T1000 (cell line): ENCODE measurements at regions not wholly inside any gene's neighbourhood (a gene's known extent, or its start where the extent isn't known, plus 50 kb on each side); places are given as distances from the start of the nearest gene placed in this dataset.
"Not testable (repeated sequence)": the region's sequence is repeated elsewhere in the genome, so short reads cannot be mapped to it uniquely, and the experiment has no call there.

Source experiments
- DNase-seq: peaks from one replicate; lab custom pipeline; 2025; ENCODE audit warnings: mixed read lengths; lab: John Stamatoyannopoulos, UW

DNA sequence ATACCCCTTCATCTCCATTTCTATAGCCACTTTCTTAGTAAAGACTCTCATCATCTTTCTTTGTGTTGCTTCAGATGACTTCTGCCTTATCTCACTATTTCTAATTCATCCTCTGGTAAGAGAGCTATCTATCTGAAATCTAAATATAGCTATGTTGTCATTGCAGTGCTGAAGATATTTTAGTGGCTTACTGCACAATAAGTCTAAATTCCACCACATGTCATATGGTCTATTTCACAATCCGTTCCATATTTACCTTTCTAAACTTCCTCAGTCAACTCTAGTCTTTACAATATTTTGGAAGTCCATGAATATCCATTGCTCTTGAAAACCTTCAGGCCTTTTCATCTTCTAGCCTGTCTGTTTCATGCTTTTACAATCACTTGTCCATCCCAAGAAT is 465.1 kb upstream of the SLC10A2 start:
- DNase-seq = no peak

DNA sequence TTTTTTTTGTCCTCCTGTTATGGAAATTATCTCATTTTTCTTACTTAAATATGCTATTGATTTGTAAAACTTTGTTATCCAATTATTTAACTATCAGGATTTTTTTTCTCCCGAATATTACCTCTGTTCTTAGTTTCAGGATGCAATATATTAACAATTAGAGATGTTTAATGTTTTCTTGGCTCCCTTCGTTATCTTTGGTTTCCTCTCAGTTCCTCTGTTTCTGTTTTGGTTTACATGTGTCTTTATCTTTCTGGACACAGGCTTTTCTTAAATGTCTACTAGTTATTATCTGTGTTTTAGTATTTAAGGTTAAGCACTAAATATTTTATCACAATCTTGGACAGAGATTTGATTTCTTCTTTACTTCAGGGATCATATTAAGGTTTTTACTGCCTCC is 462.2 kb upstream of the SLC10A2 start:
- DNase-seq = no peak

DNA sequence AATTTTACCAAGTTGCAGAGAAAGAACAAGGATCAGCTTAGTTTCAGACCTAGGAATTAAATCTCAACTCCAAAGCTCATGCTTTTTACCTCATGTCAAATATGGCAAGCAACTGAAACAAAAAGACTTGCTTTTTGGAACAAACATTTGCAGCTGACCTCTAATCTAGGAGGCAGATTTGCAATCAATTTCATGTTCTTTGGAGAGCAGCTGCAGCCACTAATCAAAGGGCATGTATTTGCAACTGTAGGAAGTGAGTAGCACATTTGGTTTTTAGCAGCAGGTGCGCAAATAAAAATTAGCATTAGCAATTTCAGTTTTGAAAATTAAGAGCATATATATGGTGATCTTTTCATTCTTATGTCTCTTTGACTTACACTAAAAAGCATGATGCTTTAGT is 459.3 kb upstream of the SLC10A2 start:
- DNase-seq = no peak

DNA sequence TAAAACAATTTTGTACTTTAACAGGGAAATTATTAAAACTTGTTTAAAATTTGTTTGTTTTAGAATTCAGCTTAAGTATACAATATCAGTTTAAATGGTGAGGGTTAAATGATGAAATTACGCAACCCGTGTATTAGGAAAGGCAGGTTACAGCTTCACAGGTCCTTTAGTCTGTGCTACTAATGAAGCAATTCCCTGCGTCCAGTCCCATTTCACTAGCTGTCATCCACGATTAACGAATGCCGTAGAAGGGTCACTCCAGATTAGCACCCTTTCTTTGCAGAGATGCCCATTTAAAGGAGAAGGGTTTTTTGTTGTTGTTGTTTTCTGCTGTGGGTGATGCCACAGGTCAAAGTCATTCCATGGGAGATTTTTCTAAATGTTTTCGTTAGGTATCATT is 457.6 kb upstream of the SLC10A2 start:
- no peak for DNase-seq

DNA sequence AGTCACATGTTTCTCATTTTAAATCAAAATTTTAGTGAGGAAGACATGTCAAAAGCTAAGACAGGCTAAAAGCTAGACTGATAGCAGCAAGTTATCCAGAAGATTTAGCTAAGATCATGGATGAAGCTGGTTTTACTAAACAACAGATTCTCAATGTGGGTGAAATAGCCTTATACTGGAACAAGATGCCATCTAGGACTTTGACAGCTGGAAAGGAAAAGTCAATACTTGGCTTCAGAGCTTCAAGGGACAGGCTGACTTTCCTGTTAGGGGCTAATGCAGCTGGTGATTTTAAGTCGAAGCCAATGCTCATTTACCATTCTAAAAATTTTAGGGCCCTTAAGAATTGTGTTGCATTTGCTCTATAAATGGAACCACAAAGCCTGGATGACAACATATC is 455.3 kb upstream of the SLC10A2 start:
- DNase-seq = no peak

DNA sequence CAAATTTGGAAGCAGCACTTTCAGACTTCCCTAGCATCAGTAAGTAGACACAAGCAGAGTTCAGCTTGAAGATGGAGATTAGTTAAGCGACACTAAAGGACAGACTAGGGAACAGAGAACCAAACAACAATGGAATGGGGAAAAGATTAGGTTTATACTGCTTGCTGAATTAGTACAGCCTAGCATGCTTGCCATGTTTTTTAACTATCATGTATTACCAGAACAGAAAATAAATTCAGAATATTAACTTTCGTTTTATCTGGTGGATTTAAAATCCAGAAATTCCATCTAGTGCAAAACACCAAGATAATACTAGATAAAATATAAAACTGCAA is 451.5 kb upstream of the SLC10A2 start:
- DNase-seq = no peak

DNA sequence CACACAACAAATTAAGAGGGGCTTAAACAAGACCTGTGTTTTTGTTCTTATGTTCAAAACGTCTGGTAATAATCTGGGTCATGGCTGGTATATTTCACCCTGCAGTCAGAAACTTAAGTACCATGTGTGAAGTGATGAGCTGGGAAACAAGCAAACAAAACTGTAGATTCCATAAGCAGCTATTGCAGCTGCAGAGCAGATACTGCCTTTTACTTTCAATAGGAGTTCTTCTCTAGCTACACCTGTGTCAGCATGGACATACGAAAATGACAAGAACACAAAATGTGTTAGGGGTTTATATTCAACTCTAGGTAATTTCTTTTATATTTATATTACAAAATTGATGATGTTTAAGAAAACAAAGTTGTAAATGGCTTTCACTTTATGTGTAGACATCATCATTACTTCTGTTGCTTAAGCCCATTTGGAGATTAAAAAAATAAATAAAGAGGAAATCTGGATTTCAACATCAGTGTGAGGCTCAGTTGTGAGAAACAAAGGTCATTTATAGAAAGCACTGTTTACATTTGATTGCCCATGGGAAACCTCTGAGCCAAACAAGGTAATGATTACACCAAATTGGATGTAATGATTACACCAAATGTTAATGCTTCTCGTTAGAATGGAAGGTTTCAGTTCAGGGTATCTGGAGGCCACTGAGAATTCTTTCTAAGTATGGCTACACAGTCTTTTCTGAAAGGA is 451.0 kb upstream of the SLC10A2 start:
- no peak for DNase-seq

DNA sequence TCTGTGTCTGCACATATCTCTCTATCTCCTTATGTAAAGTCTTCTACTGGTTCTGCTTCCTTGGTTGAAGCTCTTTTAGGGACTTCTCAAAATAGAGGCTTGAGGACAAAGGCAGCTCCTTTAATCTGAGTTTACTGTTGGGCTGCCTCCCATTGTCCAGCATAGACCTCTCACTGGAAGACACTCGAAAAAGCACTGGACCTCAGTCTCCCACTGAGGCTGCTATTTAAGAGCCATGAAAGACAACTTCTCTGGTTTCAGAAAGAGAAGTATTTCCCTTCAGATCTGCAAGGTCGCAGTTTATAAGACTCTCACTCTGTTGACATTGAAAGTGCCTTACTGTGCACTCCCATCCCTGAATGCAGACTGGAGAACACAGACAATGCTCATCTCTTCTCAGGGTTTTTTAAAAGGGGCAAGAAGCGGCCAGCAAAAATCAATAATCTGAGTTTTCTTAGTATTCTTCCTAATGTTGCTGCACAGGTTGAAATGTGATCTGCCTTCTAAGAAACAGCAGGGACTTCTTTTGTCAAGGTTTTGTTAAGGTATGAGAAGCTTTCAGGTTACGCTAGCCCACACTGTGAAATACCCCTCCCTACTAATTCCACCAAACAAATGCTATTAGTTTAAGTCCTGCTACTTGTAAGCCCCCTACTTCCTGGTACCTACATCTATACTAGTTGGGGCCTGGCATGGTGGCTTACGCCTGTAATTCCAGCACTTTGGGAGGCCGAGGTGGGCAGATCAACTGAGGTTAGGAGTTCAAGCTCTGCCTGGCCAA is 450.0 kb upstream of the SLC10A2 start:
- no peak for DNase-seq

DNA sequence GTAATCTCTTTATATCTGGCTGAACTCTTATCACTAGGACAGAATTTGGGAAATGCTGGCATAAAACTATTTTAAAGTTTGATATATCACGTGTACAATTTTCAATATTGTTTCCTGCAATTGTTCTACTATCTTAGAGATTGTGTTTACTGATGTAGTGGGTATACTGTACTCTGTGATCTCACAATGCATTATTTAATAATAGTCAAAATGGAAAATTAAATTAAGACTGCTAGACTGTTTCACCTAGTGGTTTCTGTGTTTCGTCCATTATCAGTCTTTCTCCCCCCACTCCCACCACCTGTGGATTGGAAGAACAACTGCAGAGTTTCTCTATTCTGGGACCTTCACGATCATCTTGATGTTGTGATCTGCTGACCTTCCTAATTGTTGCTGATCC is 449.2 kb upstream of the SLC10A2 start:
- no peak for DNase-seq

DNA sequence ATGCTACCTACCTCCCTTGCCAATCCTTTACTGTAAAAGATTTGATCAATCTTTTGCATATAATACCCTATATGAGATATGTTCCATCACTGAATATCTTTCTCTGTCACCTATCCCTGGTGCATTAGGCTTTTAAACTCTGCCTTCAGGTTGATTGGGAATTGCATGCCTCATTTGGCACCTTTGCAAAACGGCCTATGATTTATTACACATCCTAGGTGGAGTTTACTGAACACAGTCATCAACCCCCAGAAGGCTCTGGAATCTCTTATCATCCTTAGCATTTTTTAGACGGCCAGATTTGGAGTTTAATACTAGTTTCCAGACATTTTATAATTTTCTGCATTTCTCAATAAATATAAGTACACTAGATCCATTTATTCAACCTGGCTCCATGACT is 448.4 kb upstream of the SLC10A2 start:
- DNase-seq = no peak

DNA sequence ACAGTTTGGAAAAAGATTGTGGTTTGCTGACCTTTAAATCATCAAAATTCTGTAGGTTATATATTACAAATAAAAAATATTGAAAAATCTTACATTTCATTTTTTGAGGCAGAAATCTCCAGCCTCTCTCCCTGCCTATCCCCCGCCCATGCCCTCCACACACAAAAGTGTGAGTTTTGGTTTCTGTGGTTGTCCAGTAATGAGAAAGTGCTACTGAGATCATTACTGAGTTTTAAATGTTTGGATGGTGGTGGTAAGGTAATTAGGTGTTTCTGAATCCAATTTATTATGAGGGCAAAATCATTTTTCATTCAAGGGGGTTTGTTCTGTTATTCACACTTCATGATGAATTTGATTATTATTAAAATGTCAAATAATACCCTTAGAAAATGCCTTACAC is 448.0 kb upstream of the SLC10A2 start:
- DNase-seq = no peak

DNA sequence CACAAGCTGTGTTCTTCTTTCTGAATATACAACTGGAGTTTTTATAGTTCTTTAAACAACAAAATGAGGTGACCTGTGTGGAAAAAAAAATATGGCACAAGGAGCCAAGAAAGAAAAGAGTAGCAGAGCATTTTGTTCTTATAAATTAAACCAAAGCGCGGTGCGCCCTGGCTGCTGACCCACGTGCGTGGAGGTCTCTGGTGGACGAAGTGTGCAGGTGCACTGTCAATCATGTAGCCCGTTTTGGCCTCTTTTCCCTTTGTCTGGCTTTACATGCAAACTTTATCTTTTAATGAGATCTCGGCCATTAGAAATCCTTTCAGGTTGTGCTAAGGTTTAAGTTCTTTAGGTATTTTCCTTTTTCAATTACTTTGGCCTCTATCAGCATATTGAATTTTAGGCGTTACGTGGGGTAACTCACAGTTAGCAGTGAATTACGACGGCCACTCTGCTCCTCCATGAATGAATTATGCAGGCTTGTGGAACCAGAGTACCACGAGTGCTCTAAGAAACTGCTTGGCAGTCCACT is 443.9 kb upstream of the SLC10A2 start:
- DNase-seq = no peak

DNA sequence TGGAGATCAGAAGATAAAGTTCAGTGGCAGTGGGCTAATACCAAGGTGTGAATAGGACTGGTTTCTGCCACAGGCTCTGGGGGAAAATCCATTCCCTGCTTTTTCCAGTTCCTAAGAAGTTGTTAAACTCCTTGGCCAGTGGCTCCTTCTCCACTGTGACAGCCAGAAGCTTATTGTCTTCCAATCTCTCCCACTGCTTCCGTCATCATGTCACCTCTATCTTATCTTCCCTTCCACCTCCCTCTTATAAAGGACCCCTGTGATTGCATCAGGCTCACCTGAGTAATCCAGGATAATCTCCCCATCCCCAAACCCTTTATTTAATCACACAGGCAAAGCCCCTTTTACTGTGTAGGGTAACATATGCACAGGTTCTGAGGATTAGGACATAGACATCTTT is 431.2 kb upstream of the SLC10A2 start:
- DNase-seq = no peak

DNA sequence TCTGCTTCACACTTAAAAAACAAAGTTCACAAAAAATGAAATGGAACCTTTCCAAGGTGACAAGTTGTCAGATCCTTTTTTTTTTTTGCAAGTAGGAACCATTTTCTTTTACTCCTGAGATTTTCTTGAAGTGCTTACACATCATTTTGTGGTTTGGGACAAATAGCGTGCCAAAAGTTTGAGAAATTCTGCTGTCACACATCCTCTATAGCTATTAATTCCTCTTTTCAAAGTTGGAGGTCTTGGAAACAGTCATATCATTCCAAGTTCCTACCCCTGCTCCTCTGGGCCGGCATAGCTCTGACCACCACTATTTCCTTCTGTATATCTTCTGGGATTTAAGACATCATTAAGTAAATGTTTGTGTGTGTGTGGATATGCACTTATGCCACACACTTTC is 421.6 kb upstream of the SLC10A2 start:
- DNase-seq = no peak

DNA sequence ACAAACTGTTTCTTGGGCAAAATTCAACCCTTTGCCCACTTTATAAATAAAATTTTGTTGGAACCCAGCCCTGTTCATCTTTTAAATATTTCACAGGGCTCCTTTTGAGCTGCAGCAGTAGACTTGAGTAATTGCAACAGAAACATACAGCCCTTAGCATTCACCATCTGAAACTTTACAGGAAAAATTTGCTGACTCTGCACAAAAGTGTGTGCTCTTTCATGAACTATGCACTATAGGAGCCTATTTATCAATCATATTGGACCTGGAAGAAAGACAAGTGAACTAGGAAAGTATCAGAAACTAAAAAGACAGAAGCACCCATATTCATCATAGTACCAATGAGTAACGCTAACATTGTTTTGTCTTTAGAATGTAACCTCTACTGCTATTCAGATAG is 406.9 kb upstream of the SLC10A2 start:
- no peak for DNase-seq

DNA sequence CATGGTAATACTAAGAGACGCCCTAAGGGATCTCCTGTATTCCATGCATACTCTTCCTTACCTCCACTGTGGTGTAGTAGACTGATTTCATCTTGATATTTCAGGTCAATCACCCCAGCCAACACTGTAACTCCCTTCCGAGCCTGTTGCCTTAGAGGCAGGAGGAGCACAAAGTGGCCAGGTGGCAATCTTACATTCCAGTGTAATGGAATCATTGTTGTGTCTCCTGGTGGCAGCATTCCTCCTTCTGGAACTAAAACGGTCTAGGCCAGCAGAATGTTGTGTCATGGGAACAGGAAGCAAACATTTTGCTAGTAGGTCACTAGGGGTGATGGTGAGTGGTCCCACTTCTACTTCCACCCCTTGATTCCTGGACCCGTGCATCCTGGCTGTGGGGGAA is 405.7 kb upstream of the SLC10A2 start:
- DNase-seq = no peak

DNA sequence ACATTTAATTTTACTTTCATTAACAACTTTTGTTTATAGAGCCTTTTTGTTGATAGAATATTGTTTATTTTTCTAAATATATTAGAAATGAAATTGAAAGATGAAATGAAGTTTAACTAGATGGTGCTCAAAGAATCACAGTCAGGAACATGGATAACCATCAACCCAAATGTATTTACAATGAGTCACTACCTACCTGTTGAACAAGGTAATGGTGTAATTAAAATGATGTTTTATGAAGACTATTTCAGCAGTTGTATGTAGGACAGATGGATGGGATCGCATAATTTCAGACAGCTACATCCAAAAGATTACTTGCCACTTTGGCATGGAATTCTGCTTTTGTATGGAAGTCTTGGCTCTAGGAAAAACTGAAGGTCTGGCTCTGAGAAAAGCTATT is 403.6 kb upstream of the SLC10A2 start:
- DNase-seq = no peak

DNA sequence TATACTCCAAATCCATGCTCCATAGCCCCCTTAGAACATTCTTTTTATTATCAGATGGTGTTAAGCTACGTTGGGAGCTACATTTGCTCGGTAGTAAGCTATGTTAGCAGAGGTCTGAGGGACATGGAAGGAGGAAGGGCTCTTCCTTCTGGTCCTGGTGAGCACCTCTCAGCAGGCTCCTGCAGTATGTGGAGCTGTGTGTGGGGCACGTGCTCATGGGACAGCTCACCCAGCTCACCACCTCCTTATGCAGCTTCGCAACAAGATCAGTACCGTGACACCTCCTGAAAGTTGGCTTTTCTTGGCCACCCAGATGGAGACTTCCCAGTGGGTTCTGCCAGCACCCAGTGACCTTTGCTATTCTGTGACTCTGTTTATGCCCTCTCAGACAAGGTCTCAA is 400.5 kb upstream of the SLC10A2 start:
- DNase-seq = no peak

DNA sequence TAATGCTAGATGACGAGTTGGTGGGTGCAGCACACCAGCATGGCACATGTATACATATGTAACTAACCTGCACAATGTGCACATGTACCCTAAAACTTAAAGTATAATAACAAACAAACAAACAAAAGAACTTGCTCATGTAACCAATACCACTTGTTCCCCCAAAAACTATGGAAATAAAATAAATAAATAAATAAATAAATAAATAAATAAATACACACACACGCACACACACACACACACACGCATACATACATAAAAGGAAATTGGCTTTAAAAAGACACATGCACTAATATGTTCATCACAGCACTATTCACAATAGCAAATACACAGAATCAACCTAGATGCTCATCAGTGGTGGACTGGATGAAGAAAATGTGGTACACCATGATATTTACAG is 394.0 kb upstream of the SLC10A2 start:
- not testable (repeated sequence) for DNase-seq

DNA sequence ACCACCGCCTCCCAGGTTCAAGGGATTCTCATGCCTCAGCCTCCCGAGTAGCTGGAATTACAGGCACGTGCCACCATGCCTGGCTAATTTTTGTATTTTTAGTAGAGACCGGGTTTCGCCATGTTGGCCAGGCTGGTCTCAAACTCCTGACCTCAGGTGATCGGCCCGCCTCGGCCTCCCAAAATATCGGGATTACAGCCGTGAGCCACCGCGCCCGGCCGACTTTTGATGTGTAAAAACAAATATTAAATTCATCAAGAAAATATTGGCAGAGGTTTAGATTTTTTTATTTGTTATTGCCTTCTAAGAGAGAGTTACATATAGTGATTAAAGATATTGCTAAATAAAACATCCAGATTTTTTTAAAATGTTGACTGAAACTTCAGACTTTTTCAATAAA is 390.8 kb upstream of the SLC10A2 start:
- not testable (repeated sequence) for DNase-seq

DNA sequence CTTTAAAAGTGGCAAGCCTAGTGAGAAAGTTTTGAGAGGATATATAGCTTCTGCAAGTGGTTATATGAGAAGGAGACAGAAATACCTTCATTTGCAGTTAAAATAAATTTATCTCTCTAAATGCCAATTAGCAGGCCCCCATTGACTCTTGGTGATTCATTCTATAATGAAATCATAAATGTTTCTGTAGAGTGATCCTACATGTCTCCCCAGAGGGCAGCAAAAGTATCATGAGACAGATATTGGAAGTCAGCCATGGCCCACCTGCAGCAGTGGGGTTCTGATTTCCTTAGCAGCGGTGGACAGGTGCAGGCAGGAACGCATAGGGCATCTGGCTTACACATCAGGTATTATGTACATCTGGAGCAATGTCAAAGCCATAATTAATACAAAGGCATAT is 385.4 kb upstream of the SLC10A2 start:
- no peak for DNase-seq

DNA sequence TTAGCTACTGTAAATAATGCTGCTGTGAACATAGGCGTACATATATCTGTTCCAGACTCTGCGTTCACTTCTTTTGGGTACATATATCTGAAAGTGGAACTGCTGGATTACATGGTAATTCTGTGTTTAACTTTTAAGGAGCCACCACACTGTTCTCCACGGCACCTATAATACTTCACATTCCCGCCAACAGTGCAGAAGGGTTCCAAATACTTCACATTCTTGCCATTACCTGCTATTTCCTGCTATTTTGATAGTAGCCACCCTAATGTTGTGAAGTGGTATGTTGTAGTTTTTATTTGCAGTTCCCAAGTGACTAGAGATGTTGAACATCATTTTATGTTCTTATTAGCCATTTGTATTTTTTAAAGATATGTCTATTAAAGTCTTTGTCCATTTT is 377.4 kb upstream of the SLC10A2 start:
- DNase-seq = no peak

DNA sequence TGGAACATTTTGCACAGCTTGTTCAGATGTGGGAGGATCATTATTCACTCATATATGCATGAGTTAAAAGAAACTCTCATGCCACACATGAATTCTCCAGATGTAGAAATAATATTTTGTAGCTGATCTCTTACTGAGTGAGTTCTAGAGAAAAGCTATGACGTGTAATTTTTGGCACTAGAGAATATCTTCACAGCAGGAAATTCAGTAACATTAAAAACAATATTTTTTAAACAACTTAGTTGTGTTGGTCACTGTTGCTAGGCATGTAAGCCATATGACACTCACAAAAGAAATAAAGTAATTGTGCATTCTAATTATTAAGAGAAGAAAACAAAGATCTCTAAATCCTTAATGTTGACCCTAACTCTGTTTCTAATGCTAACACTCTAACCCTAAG is 371.4 kb upstream of the SLC10A2 start:
- DNase-seq = no peak
